Upper lobe of left lung (tissue), 4 donors: ENCODE measurements at regions not wholly inside any gene's neighbourhood (a gene's known extent, or its start where the extent isn't known, plus 50 kb on each side); places are given as distances from the start of the nearest gene placed in this dataset.

ENCODE experiments used
- CTCF ChIP-seq, 6 experiments: fragments of 450-650 bp in 4 of 6; fragments of 200-600 bp in 2 of 6; sonication (generic) in 2 of 6; IDR thresholded peaks; one replicate each; pipeline ENCODE4 v1.5.1; 2016 to 2019; ENCODE audit warnings: antibody characterized with exemption in 6 of 6
- EP300 ChIP-seq, 4 donors: sonication (generic); formaldehyde crosslinking; IDR thresholded peaks; one replicate each; pipeline ENCODE4 v1.5.1; 2017; ENCODE audit warnings: antibody characterized with exemption in 4 of 4, control low read depth in 2 of 4
- POLR2A ChIP-seq, 4 donors: fragments of 450-650 bp; IDR thresholded peaks; one replicate each; pipeline ENCODE4 v1.5.1; 2016 to 2017; ENCODE audit warnings: antibody characterized with exemption in 4 of 4, mild to moderate bottlenecking in 2 of 4
- POLR2AphosphoS5 ChIP-seq, 2 donors: sonication (generic); formaldehyde crosslinking; IDR thresholded peaks; one replicate each; pipeline ENCODE4 v1.5.1; 2017; ENCODE audit warnings: antibody characterized with exemption in 2 of 2

GRCh38 chr12:92370828-92371227, 225.2 kb upstream of the BTG1 start:
- TF ChIP-seq CTCF (IDR thresholded peaks at IDR 0.05) (no peak), POLR2AphosphoS5 (IDR thresholded peaks at IDR 0.05) (no peak), POLR2A (IDR thresholded peaks at IDR 0.05) (no peak), EP300 (IDR thresholded peaks at IDR 0.05) (no peak)
